Activated CD4-positive, alpha-beta T cell treated with anti-CD3 and anti-CD28 coated beads, Interleukin-2, amount 10 ng/mL, durations not matched to agents 24 days and 14 days (primary cell): ENCODE measurements at regions not wholly inside any gene's neighbourhood (a gene's known extent, or its start where the extent isn't known, plus 50 kb on each side); places are given as distances from the start of the nearest gene placed in this dataset.

Experiments used
- DNase-seq: peaks from one replicate; pipeline ENCODE4 v3.0.0; 2022
- H3K27ac Mint-ChIP-seq: one replicate; pipeline ENCODE4 v1.8.0; 2022; ENCODE audit warnings: mild to moderate bottlenecking, mixed read lengths
- H3K27me3 Mint-ChIP-seq: one replicate; pipeline ENCODE4 v1.8.0; 2022; ENCODE audit warnings: mixed read lengths
- H3K36me3 Mint-ChIP-seq: one replicate; pipeline ENCODE4 v1.8.0; 2022; ENCODE audit warnings: low read depth, mild to moderate bottlenecking, mixed read lengths
- H3K4me1 Mint-ChIP-seq: one replicate; pipeline ENCODE4 v1.8.0; 2021; ENCODE audit warnings: mixed read lengths
- H3K4me3 Mint-ChIP-seq: one replicate; pipeline ENCODE4 v1.8.0; 2022; ENCODE audit warnings: mild to moderate bottlenecking, moderate library complexity, mixed read lengths
- H3K9me3 Mint-ChIP-seq: one replicate; pipeline ENCODE4 v1.8.0; 2021; ENCODE audit warnings: mixed read lengths
- intact Hi-C: fragments of 100-400 bp; cut with micrococcal nuclease; formaldehyde crosslinking; loops from one replicate; pipeline ENCODE4 v1.15.1; 2023

DNA sequence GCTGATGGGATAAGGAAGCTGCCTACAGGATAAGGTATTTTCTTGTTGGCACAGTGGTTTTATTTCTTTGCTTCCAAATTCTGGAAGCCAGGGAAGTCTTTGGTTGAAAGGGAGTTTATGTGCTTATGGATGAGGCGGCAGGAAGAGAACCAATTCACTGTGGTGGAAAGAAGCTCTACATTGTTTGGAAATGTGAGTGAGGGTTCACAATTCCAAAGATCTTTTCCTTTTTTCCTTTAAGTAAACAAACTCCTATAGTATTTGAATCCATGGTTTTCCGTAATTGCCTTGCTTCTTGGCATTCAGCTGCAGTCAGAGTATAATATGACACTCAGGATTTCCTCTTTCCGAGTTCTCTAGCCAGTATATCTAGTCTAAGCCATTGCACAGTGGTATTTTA lies 86.2 kb downstream of the TEX29 start:
- Mint-ChIP-seq H3K9me3 (no peaks in the 10 kb centered on the region), H3K36me3 (no peaks in the 10 kb centered on the region), H3K27ac (no peak overlapping the region), H3K4me3 (no peak overlapping the region), H3K27me3 (peaks cover under 1% of the 10 kb centered on the region), H3K4me1 (no peaks in the 10 kb centered on the region)
- intact Hi-C loops = no loop called here
- DNase-seq = no peak

DNA sequence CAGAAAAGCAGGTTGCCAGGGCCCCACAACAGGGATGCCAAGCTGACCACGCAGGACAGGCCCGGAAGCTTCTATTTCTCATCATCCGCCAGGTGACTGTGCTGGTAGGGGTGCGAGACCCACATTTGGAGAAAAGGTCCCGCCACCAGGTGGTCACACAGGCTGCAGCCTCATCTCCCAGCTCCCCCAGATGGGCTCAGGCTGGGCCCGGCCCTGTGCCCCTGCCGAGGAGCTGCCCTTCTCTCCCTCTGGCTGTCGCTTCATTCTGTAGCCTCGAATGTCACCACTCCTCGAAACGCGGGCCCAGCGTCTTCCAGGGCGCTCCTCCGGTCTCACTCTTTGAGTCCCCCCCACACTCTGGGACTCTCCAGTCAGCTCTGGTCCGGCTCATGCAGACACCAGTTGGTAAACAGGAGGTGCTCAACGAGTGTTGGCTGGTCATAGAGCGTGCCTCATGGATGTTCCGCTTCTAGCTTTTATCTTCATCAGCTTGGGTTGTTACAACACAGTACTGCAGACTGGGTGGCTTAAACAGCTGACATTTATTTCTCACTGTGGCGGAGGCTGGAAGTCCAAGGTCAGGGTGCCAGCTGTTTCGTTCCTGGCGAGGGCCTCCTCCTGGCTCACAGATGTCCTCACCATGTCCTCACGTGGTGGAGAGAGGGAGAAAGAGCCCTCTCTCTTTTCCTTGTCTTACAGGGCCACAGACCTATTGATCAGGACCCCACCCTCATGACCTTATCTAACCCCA lies 87.1 kb downstream of the TEX29 start:
- intact Hi-C loops = no loop called here
- no peak overlapping the region for H3K4me3 Mint-ChIP-seq
- H3K36me3 Mint-ChIP-seq = no peaks in the 10 kb centered on the region
- H3K9me3 Mint-ChIP-seq = no peaks in the 10 kb centered on the region
- no peak for DNase-seq
- H3K4me1 Mint-ChIP-seq = no peaks in the 10 kb centered on the region
- peaks cover 10% of the 10 kb centered on the region for H3K27me3 Mint-ChIP-seq
- H3K27ac Mint-ChIP-seq = no peak overlapping the region

DNA sequence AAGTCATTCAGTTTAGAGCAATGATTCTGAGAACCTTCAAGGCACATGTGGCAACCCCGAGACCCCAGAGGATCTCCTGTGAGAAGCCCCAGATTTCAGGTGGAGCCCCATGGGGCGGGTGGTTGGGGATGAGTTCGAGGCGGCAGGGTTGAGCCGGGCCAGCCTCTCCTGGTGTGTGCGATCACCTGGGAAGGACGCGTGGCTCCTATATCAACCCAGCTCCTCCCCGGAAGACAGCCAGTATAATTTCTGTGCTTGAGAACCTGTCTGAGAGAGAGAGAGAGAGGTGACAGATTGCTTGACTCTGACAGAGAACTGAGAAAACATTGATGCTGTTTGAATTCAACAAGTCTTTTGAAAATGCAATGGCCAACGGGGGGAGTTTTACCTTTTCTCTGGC lies 89.0 kb downstream of the TEX29 start:
- H3K36me3 Mint-ChIP-seq = no peaks in the 10 kb centered on the region
- intact Hi-C loops = no loop called here
- H3K4me1 Mint-ChIP-seq = no peaks in the 10 kb centered on the region
- no peaks in the 10 kb centered on the region for H3K9me3 Mint-ChIP-seq
- DNase-seq = no peak
- no peak overlapping the region for H3K27ac Mint-ChIP-seq
- peaks cover 11% of the 10 kb centered on the region for H3K27me3 Mint-ChIP-seq
- no peak overlapping the region for H3K4me3 Mint-ChIP-seq

DNA sequence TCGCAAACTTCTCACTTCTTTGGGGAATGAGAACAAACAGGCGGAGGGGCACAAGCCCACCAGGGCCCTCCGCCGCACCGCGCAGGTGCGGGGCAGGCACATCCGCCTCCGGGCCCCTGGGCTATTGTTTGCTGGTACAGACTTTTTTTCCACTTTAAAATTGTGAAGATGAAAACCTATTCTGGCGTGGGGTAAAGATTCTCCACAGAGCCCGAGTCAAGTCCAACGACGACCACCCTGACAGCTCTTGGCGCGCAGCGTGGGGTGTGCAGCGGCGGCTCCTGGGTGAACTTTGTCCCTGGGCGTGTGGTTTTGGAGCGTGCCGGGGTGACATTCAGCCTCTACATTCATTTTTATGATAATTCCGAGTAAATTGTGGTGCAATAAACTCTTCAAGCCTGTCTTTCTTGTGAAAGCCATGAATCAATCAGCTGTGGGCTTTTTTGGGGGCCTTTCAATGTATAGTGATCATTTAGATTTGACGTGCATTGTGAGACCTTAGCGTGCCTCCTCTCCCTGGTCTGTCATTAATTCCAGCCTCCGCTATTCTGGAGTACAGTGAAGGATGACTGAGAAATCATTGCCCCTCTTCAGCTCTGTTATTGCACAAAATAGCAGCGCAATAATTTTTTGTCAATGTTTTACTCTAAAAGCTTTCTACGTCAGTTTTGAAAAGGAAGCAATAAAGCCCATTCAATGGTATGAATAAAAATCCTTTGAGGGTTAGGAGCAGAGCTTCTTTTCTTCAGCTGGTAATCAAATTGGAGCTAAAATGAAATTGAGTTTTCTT lies 90.0 kb downstream of the TEX29 start:
- Mint-ChIP-seq H3K27me3 (peaks cover 13% of the 10 kb centered on the region), H3K4me3 (no peak overlapping the region), H3K9me3 (no peaks in the 10 kb centered on the region), H3K36me3 (no peaks in the 10 kb centered on the region), H3K27ac (no peak overlapping the region), H3K4me1 (no peaks in the 10 kb centered on the region)
- DNase-seq = no peak
- intact Hi-C loops = no loop called here

DNA sequence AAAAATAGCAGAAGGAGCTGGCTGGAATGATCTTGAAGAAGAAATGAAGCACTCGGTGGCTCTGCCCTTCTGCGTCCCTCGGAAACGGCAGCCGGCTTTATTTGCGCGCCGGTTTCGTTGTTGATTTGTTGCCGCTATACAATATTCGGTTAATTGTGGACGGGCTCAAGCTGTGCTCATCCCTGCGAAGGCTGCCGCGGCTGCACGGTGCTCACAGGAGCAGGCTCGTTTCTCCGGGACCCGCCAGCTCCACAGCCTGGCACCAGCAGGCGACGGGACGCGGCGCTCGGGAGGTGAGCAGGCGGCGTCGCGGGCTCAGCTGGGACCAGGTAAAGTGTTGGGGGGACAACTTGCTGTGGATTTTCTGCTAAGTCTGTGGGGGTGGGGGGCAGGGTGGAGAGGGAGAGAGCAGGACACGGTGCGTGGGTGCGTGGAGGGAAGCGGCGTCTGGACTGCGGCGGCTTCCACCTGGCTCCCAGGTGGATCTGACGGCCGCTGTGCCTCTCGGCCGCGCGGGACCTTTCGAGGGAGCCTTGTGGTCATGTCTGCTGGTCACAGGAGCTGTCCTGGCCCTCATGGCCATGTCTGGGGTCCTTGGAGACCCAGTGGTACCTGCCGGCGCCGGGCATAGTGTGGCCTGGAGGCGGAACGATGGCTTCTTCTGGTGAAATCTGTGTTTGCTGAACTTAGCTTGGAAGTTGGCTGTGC lies 90.9 kb downstream of the TEX29 start:
- Mint-ChIP-seq H3K27me3 (peaks cover 13% of the 10 kb centered on the region), H3K36me3 (no peaks in the 10 kb centered on the region), H3K27ac (no peak overlapping the region), H3K4me1 (no peaks in the 10 kb centered on the region), H3K4me3 (no peak overlapping the region), H3K9me3 (no peaks in the 10 kb centered on the region)
- intact Hi-C loops = no loop called here
- no peak for DNase-seq

DNA sequence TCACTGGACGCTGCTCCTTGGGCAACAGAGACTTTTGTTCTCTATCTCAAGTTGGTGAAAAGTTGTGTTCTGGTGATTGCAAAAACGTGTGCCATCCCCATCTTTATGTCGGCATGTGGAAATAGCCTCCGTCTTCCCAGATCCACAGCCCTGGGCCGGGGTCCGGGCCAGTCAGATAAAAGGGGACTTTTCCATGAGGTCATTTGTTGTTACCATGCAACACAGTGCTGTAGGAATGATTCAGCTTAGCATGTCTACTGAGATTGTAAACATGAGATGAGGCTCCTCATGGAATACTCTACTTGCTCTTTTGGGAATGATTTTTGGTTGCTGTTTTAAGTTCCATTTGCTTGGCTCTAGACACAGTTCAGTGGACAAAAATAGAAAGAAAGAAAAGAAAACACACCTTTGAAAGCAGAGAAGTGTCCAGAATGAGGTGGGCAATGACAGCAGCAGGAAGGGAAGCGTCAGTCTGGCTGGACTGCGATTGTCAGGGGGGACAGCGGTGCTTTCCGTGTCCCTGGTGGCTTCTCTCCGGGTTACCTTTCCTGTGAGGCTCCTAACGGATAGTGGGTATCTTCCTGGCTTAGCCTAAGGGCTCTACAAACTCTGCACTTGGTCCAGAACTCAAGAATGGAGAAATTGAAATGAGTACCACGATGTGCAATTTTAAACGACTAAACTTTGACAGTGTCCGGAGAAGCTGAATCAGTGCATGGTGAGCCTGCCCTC lies 91.6 kb downstream of the TEX29 start:
- intact Hi-C loops = no loop called here
- no peak for DNase-seq
- Mint-ChIP-seq H3K27ac (no peak overlapping the region), H3K4me1 (no peaks in the 10 kb centered on the region), H3K4me3 (no peak overlapping the region), H3K36me3 (no peaks in the 10 kb centered on the region), H3K9me3 (no peaks in the 10 kb centered on the region), H3K27me3 (peaks cover 13% of the 10 kb centered on the region)

DNA sequence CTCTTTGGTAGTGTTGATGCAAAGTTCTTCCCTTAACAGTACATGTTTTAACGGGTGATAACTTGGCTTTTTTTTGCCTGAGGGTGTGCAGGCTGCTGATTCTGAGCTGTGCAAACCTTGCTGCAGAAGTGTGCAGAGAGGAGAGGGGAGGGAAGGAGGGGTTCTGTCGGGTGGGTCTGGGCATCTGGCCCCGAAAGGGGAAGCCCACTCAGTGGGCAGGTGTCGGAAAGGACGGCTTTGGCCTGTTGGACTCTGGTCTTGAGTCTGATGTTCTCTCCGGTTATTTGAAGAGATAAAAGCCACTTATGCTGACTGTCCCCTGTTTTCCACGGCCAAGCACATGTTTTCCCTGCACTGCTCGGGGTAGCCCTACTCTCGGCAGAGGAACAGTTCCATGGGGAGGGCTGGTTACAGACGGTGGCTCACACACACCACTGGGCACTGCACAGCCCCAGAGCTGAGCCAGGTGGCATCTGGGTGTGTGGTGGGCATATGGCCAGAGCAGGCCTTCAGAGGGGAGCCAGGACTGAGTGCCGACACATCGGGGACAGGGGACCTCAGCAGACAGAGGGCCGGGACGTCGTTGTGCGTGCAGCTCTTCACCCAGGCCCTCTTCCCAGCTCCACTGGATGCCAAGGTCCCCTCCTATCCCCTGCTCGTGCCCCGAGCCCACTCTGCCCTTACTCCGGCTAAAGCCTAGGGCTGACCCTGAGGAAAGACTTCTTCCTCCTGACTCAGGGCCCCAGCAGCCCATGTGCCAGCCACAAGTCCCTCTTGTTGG lies 93.2 kb downstream of the TEX29 start:
- DNase-seq = no peak
- peaks cover 13% of the 10 kb centered on the region for H3K27me3 Mint-ChIP-seq
- H3K27ac Mint-ChIP-seq = no peak overlapping the region
- no peaks in the 10 kb centered on the region for H3K4me1 Mint-ChIP-seq
- intact Hi-C loops = no loop called here
- no peaks in the 10 kb centered on the region for H3K36me3 Mint-ChIP-seq
- no peak overlapping the region for H3K4me3 Mint-ChIP-seq
- no peaks in the 10 kb centered on the region for H3K9me3 Mint-ChIP-seq

DNA sequence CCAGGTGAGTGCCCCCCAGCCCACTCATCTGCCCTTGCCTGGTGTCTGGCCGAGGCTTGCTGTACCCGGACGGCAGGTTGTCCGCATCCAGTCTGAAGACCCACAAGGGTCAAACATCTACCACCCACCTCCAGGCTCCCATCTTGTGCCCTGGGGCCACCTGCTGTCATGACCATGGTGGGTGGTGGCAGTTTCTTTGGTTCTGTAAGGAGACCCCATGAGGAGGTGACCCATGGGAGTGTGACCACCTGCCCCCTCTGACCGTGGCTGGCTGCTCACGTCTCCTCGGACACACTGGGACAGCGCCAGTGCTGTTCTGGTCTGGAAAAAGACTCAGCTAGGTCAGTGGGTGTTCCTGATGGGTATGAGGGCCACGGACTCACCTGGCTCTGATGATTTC lies 93.9 kb downstream of the TEX29 start:
- intact Hi-C loops = no loop called here
- H3K27ac Mint-ChIP-seq = no peak overlapping the region
- no peak overlapping the region for H3K4me3 Mint-ChIP-seq
- H3K36me3 Mint-ChIP-seq = no peaks in the 10 kb centered on the region
- no peaks in the 10 kb centered on the region for H3K9me3 Mint-ChIP-seq
- no peak for DNase-seq
- no peaks in the 10 kb centered on the region for H3K4me1 Mint-ChIP-seq
- H3K27me3 Mint-ChIP-seq = peaks cover 13% of the 10 kb centered on the region

DNA sequence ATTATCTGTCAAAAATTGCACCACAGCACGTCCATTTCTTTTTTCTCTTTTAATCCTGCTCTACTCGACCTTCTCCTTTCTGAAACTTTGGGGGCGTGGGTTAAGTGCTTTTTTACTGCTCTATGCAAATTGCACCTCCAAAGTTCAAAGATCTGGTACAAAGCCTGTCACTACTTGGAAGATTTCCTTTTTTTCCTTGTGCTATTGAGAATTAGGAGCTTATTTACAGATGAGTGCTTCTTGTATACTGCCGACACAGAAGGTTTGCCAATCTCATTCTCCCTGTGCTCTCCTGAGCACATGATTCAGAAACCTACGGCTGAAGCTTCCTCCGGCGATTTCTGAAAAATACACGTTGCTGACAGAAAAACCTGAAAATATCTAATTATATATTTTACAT lies 94.8 kb downstream of the TEX29 start:
- Mint-ChIP-seq H3K4me3 (no peak overlapping the region), H3K36me3 (no peaks in the 10 kb centered on the region), H3K9me3 (no peaks in the 10 kb centered on the region), H3K27ac (no peak overlapping the region), H3K27me3 (peaks cover 13% of the 10 kb centered on the region), H3K4me1 (no peaks in the 10 kb centered on the region)
- no peak for DNase-seq
- intact Hi-C loops = no loop called here

DNA sequence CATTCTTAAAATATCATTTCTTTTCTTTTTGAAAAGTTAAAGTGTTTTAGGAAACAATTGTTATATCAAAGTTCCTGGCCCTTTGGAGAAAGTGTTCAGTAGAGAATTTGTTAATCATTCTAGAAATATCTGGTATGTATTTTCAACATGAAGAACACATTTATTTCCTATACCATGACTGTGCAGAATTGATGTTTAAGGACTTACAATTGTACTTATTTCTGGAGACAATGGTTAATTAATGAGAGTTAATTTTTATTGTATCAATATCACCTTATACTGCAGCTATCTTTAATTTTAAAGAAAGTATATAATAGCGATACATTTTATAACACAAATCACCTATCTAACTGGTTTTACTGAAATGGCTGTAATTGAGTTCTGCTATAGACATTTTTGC lies 95.3 kb downstream of the TEX29 start:
- no peaks in the 10 kb centered on the region for H3K36me3 Mint-ChIP-seq
- peaks cover 13% of the 10 kb centered on the region for H3K27me3 Mint-ChIP-seq
- intact Hi-C loops = no loop called here
- no peak for DNase-seq
- H3K9me3 Mint-ChIP-seq = no peaks in the 10 kb centered on the region
- no peaks in the 10 kb centered on the region for H3K4me1 Mint-ChIP-seq
- no peak overlapping the region for H3K4me3 Mint-ChIP-seq
- H3K27ac Mint-ChIP-seq = no peak overlapping the region

DNA sequence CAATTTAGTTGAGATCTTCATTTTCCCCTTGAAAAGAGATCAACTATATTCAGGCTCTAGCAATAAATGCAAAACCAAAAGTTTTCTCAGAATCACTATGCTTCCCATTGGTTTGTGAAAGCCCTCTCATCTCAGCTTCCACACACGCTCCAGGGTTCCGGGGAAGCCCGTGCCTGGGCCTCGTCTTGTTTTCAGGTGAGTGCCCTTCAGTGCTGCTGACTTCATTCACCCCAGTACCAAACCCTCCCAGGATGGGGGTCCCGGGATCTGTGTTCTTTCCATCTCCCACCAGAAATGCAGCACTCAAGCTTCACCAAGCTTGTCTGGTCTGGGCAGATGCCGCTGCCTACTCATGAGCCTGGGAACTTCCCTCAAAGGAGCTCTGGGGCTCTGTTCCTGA lies 97.7 kb downstream of the TEX29 start:
- Mint-ChIP-seq H3K36me3 (no peaks in the 10 kb centered on the region), H3K27me3 (peaks cover 2% of the 10 kb centered on the region), H3K4me3 (no peak overlapping the region), H3K4me1 (no peaks in the 10 kb centered on the region), H3K9me3 (no peaks in the 10 kb centered on the region), H3K27ac (no peak overlapping the region)
- intact Hi-C loops = no loop called here
- no peak for DNase-seq

DNA sequence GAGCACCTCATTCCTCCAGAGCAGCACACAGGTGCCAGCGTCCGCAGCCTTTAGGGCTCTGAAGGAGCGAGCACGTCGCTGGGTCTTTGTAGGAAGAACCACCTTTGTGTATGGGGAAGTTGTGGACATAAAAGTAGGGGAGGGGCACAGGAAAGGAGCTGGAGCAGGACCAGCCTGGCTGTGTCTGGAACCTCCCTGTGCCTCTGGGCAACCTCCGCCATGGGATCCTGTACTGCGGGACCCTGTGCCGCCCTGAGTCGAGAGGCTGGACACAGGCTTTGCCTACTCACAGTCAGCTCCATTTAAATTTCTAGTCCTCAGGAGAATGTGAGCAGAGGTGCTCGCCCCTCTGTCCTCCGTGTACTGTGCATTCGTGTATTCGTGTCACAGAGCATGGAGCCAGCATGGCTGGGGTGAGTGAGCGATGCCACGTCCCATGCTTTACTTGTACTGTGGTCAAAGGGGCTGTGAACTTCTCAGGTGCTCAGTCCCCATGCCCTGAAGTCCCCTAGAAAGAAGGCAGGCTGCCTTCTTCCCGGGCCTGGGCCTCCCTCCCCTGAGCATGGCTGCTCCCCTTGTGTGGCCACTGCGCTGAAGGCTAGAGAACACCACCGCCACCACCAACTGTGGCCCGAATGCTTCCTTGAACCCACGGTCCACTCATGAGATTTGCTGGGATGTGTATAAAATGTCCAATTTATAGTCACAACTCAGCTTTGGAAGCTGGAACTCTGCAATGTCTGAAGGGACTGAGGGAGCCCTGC lies 99.9 kb downstream of the TEX29 start:
- no peak overlapping the region for H3K4me3 Mint-ChIP-seq
- no peak for DNase-seq
- no peak overlapping the region for H3K27ac Mint-ChIP-seq
- intact Hi-C loops = no loop called here
- H3K36me3 Mint-ChIP-seq = no peaks in the 10 kb centered on the region
- H3K9me3 Mint-ChIP-seq = no peaks in the 10 kb centered on the region
- H3K27me3 Mint-ChIP-seq = no peaks in the 10 kb centered on the region
- H3K4me1 Mint-ChIP-seq = no peaks in the 10 kb centered on the region

DNA sequence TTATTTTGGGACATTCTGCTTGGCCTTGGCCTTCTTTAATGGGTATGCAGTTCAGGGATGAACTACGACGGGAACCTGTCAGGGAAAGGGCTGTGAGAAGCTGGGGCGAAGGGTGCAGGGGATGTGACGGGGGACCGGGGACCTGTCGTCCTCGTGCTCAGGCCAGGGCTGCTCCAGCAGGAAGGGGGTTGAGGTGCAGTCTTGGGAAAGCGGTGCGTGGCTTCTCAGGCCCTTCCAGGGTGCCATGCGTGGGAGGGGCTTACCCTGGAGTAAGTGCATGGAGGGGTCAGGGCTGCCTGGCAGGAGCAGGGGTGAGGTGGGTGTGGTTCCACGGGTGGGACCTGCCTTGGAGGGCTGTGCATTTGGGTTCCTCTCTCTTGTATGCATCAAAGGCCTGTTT lies 100.8 kb downstream of the TEX29 start:
- intact Hi-C loops = no loop called here
- Mint-ChIP-seq H3K27me3 (no peaks in the 10 kb centered on the region), H3K9me3 (no peaks in the 10 kb centered on the region), H3K4me1 (no peaks in the 10 kb centered on the region), H3K27ac (no peak overlapping the region), H3K4me3 (no peak overlapping the region), H3K36me3 (no peaks in the 10 kb centered on the region)
- no peak for DNase-seq
